Liver (tissue), 3 donors: ENCODE measurements at regions not wholly inside any gene's neighbourhood (a gene's known extent, or its start where the extent isn't known, plus 50 kb on each side); places are given as distances from the start of the nearest gene placed in this dataset.

Experiments
- CTCF ChIP-seq: fragments of 150-350 bp; IDR thresholded peaks from 2 replicates; pipeline ENCODE4 v1.5.1; 2017; ENCODE audit warnings: improper control_type of control experiment, low read depth, low read length; ENCODE audit not compliant: missing input control
- GABPA ChIP-seq, 2 donors: IDR thresholded peaks in 1 of 2; conservative IDR thresholded peaks in 1 of 2; 2 replicates each; pipeline ENCODE4 v1.6.1; 2016; ENCODE audit warnings: antibody characterized with exemption in 2 of 2, mild to moderate bottlenecking in 1 of 2, moderate library complexity in 1 of 2
- REST ChIP-seq: IDR thresholded peaks from 2 replicates; pipeline ENCODE4 v1.6.1; 2016; ENCODE audit warnings: antibody characterized with exemption, mild to moderate bottlenecking
- YY1 ChIP-seq: IDR thresholded peaks from 2 replicates; pipeline ENCODE4 v1.6.1; 2016; ENCODE audit warnings: antibody characterized with exemption, mild to moderate bottlenecking
- ZBTB33 ChIP-seq: IDR thresholded peaks from 2 replicates; pipeline ENCODE4 v1.6.1; 2016; ENCODE audit warnings: antibody characterized with exemption
- donor health status: healthy.
- donor health status: healthy.

GRCh38 chr2:136239079-136239685 is 121.2 kb upstream of the CXCR4 start:
- TF ChIP-seq YY1: peak; percentile 25
- TF ChIP-seq CTCF: no peak
- TF ChIP-seq ZBTB33: no peak
- TF ChIP-seq REST: no peak
- no peak for TF ChIP-seq GABPA (IDR thresholded peaks at IDR 0.05 in 1 of 2, conservative IDR thresholded peaks at IDR 0.05 in 1 of 2)
